ENCODE measurements at regions not wholly inside any gene's neighbourhood (a gene's known extent, or its start where the extent isn't known, plus 50 kb on each side); places are given as distances from the start of the nearest gene placed in this dataset.

DNA sequence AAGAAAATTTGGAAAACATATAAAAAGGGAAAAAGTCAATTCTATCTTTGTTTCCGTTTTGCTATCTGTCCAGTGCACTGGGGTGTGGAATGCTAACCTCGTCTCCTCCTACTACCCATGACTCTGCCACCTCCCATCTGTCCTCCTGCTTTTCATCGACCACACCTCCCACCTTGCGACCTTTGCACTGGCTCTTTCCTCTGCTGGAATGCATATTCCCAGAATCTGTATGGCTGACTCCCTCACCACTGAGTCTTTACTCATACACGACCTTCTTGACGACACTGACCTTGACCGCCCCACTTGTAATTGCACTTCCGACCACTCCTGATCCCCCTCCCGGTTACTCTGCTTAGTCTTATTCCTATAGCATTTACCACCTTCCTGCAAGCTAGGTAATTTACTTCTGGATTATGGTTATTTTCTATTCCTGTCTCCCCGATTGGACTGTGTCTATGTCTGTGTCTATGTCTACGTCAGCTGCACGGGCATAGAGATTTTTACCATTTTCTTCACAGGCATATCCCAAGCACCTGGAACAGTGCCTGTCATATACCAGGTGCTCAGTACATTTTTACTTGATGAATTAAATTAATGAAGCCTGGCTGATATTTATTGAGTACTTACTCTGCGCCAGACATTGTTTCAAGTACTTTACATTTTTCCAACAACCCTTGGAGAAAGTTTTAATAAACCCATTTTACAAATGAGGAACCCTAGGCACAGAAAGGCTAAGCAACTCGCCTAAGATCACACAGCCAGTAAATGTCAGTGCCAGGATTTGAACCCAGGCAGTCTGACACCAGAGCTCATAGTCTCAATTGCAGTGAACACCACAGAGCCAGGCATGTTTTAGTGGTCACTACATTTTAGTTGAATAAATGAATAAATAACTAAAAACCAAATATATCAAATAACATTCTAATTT, 54.0 kb upstream of the SLC22A11 start:
- no peak for DNase-seq

DNA sequence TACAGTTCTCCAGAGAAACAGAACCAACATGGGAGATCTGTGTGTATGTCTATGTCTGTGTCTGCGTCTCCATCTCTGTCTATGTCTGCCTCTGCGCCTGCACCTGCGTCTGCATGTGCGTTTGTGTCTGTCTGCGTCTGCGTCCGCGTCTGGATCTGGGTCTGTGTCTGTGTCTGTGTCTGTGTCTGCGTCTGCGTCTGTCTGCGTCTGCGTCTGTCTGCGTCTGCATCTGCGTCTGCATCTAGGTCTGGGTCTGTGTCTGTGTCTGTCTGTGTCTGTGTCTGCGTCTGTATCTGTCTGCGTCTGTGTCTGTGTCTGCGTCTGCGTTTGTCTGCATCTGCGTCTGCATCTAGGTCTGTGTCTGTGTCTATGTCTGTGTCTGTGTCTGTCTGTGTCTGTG, 53.1 kb upstream of the SLC22A11 start:
- no peak for DNase-seq

DNA sequence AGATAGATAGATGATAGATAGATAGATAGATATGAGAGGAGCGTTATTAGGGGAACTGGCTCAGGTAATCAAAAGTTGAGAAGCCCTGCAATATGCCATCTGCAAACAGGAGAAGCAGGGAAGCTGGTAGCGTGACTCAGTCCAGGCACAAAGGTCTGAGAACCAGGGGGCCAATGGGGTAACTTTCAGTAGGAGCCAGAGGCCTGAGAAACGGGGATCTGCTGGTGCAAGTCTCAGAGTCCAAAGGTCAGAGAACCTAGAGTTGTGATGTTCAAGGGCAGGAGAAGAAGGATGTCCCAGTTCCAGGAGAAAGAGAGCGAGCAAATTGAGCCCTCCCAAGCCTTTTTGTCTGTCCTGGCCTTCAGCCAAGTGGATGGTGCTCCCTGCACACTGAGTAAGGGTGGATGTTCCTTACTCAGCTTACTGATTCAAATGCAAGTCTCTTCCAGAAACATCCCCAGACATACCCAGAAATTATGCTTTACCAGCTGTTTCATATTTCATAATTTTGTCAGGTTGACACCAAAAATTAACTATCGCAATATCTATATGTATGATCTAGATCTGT, 52.5 kb upstream of the SLC22A11 start:
- DNase-seq, result no peak

DNA sequence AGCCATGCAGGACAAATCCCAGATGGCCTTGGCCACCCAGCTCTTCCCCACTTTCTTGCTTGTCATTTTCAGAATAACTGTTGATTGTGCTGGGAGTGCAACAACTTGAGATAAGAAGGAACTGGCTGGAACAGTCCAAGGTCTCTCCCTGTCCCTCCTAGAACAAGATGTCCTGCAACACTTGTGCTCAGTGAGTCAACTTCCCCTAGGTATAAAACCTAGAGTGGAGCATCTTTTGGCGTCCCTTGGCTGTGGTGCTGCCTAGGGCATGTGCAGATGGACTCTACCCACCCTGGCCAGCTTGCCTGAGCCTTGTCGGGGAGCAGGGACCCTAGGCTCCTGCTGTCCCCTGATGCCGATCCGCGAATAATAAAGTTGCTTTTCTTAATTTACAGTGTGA, 50.7 kb upstream of the SLC22A11 start:
- no peak for DNase-seq

Data from activated CD4-positive, alpha-beta T cell treated with anti-CD3 and anti-CD28 coated beads for 1 hour (primary cell).